ENCODE measurements at regions not wholly inside any gene's neighbourhood (a gene's known extent, or its start where the extent isn't known, plus 50 kb on each side); places are given as distances from the start of the nearest gene placed in this dataset.
"Not testable (repeated sequence)": the region's sequence is repeated elsewhere in the genome, so short reads cannot be mapped to it uniquely, and the experiment has no call there.

DNA sequence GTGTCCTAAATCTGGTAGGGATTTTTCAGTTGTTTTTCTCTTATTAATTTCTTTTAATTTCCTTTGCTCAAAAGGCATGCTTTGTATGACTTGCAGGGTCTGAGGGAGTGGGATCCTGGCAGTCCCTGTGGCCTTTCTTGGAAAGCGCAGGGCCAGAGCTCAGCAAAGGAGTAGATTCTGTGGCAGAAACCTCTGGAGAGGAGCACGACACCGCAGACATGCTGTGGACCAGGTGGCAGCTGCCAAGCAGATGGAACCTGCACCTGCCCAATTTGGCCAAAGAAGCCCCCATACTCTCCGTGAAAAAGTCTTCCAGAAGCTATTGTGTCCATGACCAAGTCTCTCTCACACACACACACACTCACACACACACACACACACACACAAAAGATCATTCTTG, 78.9 kb upstream of the FGF3 start:
- Histone ChIP-seq H3K4me1 (no peaks in the 10 kb centered on the region), H3K27ac (no peak overlapping the region), H3K9me3 (no peaks in the 10 kb centered on the region), H3K36me3 (no peaks in the 10 kb centered on the region), H3K27me3 (peaks cover 0 to 54% of the 10 kb centered on the region in 2 donors), H3K4me3 (no peak overlapping the region)
- DNase-seq (peak in 1 of 4 donors; percentile 13), ATAC-seq (no peak)
- intact Hi-C loops (cut with DNase I) = no loop called here
- TF ChIP-seq, protein P1, sequence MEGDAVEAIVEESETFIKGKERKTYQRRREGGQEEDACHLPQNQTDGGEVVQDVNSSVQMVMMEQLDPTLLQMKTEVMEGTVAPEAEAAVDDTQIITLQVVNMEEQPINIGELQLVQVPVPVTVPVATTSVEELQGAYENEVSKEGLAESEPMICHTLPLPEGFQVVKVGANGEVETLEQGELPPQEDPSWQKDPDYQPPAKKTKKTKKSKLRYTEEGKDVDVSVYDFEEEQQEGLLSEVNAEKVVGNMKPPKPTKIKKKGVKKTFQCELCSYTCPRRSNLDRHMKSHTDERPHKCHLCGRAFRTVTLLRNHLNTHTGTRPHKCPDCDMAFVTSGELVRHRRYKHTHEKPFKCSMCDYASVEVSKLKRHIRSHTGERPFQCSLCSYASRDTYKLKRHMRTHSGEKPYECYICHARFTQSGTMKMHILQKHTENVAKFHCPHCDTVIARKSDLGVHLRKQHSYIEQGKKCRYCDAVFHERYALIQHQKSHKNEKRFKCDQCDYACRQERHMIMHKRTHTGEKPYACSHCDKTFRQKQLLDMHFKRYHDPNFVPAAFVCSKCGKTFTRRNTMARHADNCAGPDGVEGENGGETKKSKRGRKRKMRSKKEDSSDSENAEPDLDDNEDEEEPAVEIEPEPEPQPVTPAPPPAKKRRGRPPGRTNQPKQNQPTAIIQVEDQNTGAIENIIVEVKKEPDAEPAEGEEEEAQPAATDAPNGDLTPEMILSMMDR (IDR thresholded peaks at IDR 0.05) = no peak

DNA sequence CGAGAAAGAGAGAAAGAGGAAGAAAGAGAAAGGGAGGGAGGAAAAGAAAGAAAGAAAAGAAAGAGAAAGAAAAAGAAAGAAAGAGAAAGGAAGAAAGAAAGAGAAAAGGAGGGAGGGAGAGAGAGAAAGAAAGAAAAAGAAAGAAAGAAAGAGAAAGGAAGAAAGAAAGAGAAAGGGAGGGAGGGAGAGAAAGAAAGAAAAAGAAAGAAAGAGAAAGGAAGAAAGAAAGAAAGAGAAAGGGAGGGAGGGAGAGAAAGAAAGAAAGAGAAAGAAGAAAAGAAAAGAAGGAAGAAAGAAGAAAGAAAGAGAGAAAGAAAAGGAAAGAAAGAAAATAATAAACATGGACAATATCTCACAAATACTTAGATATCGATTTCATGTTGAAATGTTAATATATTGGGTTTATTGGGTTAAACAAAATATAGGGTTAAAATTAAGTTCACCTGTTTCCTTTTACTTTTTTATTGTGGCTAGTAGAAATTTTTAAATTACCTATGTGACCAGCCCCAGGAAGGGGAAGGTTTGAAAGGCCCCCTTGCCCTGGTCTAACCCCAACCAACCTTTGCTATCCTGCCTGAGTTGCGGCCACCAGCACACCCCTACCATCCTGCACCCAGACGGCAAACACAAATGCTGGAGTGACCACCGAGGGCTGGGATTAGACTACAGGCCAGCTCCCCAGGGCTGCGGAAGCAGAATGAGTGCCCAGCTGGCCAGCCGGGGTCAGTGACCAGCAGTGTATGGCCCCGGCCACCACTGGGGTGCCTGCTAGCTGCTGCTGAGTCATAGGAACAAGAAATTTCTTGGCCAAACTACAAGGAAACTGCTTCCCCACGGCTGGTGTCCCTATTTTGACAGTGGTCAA, 81.0 kb upstream of the FGF3 start:
- Histone ChIP-seq H3K9me3 (no peaks in the 10 kb centered on the region), H3K27ac (no peak overlapping the region), H3K4me3 (no peak overlapping the region), H3K27me3 (peaks cover 0 to 39% of the 10 kb centered on the region in 2 donors), H3K4me1 (no peaks in the 10 kb centered on the region), H3K36me3 (no peaks in the 10 kb centered on the region)
- DNase-seq (peak in 1 of 4 donors; percentile 75), ATAC-seq (peak; percentile 33)
- intact Hi-C loops (cut with DNase I) = no loop called here
- TF ChIP-seq, protein P1 (IDR thresholded peaks at IDR 0.05) = no peak

DNA sequence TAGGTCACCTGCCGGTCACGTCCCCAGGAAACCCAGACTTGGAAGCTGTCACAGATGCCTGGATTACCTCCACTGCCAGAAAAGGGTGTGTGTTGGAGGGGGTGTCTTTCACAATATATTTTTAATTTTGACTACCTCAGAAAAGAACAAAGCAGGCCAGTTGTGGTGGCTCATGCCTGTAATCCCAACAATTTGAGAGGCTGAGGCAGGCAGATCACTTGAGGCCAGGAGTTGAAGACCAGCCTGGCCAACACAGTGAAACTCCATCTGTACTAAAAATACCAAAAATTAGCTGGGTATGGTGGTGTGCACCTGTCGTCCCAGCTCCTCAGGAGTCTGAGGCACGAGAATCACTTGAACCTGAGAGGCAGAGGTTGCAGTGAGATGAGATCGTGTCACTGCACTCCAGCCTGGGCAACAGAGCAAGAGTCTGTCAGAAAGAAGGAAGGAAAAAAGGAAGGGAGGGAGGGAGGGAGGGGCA, 81.6 kb upstream of the FGF3 start:
- H3K9me3 ChIP-seq; H3K27ac ChIP-seq; intact Hi-C loops (cut with DNase I); H3K4me1 ChIP-seq; ATAC-seq; H3K36me3 ChIP-seq; DNase-seq; H3K4me3 ChIP-seq: not testable (repeated sequence)
- H3K27me3 ChIP-seq = peaks cover 0 to 40% of the 10 kb centered on the region in 2 donors

DNA sequence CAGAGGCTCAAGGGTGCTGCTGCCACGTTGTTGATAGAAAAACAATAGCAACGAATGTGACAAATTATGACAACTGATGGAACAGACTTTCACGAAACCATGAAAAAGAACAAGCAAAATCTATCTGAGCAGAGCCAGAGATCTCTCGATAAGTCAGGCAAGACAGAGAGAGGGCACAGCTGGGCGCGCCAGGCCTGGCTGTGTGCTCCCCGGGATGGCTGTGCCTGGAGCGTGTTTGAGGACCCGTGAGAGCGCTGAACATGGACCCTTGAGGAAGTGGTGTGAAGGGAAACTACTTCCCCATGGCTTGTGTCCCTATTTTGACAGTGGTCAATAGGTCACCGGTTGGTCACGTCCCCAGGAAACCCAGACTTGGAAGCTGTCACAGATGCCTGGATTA, 83.1 kb upstream of the FGF3 start:
- intact Hi-C loops (cut with DNase I) = no loop called here
- ATAC-seq = no peak
- no peaks in the 10 kb centered on the region for H3K4me1 ChIP-seq
- H3K27me3 ChIP-seq = peaks cover 0 to 40% of the 10 kb centered on the region in 2 donors
- TF ChIP-seq, protein P1 (IDR thresholded peaks at IDR 0.05) = no peak
- DNase-seq = peak in 1 of 4 donors; percentile 40
- no peaks in the 10 kb centered on the region for H3K36me3 ChIP-seq
- no peak overlapping the region for H3K4me3 ChIP-seq
- no peak overlapping the region for H3K27ac ChIP-seq
- H3K9me3 ChIP-seq = no peaks in the 10 kb centered on the region

DNA sequence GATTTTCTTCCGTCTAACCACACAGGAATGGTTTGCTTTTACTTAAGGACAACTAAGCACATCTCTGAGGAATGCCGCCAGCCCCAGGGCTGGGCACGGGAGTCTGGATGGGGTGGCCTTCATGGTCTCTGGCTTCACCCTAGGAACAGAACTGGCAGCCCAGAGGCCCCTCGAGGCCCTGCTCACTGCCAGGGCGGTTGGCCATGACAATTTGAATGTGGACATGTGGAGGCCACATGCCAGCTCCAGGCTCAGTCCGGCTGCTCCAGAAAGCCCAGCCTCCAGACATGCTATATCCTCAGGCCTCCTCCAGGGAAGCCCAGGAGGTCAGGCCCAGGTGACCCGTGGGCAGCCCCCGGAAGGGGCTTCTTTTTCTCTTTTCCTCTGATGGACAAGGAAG, 84.0 kb upstream of the FGF3 start:
- DNase-seq = peak in 1 of 4 donors; percentile 53
- no peaks in the 10 kb centered on the region for H3K36me3 ChIP-seq
- TF ChIP-seq, protein P1 (IDR thresholded peaks at IDR 0.05) = no peak
- no peak for ATAC-seq
- no peaks in the 10 kb centered on the region for H3K9me3 ChIP-seq
- peaks cover 0 to 42% of the 10 kb centered on the region in 2 donors for H3K27me3 ChIP-seq
- no peak overlapping the region for H3K4me3 ChIP-seq
- H3K27ac ChIP-seq = no peak overlapping the region
- intact Hi-C loops (cut with DNase I) = no loop called here
- H3K4me1 ChIP-seq = no peaks in the 10 kb centered on the region

Measured in left lung (tissue), 4 donors.